HG03520 (cell line): ENCODE measurements at regions not wholly inside any gene's neighbourhood (a gene's known extent, or its start where the extent isn't known, plus 50 kb on each side); places are given as distances from the start of the nearest gene placed in this dataset.
A peak's percentile ranks its signal among the peaks of the same experiment; 100 is the strongest.
"Not testable (repeated sequence)": the region's sequence is repeated elsewhere in the genome, so short reads cannot be mapped to it uniquely, and the experiment has no call there.

Experiments
- ATAC-seq: cut with Tn5 transposase; IDR thresholded peaks from one replicate; pipeline ENCODE4 v1.9.1; 2021; ENCODE audit warnings: mild to moderate bottlenecking, moderate library complexity; ENCODE audit not compliant: unreplicated experiment

DNA sequence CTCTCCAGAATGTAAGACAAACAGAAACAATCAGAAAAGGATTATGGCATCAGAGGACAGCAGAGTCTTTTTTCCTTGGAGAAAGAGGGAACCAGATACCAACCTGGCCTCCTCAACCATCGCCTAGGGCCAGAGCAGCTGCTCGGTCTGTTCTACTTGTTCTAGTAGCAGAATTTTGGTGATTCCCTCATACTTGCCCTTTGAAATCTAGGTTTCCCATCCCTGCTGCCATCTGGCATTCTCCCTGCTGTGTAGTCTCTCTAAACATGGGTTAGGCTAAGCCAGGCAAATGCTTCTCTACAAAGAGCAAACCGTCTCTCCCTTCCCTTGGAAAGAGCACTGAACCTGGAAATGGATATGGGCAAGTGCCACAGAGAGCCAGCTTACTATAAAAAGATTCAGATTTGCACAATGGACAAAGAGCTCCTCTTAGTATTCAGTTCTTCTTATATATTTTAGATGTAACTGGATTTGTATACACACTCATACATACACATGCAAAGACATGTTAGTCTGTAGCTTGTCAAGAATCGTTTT, 208.6 kb upstream of the ST6GAL2 start:
- ATAC-seq = no peak

DNA sequence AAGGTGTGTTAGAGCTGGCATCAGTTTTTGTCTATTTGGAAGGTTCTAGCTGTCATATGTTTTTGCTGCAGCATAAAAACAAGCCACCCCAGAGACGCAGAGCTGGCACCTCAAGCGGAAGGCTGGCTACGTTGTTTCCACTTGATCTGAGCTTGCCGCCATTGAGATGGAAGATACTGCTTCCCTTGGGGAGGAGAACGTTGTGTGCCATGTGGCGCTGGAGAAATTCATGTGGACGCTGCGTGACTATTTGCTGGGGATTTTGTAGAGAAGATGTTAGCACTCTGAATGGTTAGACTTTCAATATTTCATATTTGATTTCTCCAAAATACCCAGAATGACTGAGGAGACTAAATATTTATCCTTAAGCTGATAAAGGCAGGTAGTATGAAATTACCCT, 216.2 kb upstream of the ST6GAL2 start:
- ATAC-seq = no peak

DNA sequence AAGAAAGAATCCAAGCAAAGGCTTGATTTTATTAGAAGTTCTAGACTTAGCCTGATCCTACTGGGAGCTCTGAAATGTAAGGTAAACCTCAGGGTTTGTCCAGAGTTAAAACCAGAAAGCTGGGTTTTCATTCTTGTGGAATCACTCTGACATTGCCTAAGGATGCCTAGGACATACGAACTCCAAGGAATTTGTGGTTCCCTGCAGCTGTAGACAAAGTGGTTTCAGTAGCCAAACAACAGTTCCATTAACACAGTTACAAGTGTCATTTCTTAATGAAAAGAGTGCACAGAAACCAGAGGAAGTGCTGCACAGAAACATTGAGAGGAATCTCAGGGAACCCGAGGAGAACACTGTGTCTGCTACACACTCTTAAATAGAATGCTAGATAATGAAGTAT, 221.4 kb upstream of the ST6GAL2 start:
- no peak for ATAC-seq

DNA sequence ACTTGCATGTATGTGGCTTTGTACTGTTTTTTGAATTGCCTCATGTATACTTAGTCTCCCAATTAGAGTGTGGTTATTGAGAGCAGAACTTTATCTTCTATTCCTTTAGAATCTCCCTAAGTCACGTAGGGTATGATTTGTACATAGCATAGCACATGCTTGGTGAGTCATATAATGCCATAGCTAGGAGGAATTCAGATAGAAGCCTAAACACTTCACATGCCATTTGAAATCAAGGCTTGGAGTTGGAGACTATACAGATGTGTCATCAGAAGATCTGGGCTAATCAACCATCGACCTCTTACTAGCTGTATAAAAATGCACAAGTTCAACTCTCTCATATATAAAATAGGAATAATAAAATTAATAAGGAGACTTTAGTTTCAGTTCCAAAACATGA, 222.6 kb upstream of the ST6GAL2 start:
- ATAC-seq = no peak

DNA sequence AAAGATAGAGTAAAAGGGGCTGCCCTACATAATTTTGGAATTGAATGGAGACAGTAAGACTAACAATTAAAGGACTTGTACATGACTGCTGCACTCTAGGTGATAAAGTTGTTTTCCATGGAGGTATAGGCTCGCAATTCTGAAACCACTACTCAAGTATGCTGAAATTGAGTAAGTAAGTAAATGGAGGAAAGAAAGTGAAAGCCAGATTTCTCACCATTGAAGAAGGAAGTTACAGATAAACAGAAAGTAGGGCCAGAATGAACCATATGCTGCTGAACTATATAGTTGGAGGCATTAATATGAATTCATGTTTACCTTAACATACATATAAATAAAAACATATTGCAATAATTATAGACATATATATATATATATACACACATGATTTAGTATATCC, 225.7 kb upstream of the ST6GAL2 start:
- ATAC-seq = no peak

DNA sequence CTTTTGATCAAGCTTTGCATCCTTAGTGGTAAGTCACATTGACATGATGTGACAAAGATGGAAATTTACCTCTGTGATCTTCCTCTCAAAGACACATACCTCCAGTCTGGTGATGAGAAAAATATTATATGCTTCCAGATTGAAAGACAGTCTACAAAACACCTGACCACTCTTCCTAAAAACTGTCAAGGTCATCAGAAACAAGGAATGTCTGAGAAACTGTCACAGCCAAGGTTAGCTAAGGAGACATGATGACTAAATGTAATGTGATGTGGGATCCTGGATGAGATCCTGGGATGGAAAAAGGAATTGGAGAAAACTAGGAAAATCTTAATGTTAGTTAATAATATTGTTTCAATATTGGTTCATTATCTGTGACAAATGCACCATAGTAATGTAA, 226.6 kb upstream of the ST6GAL2 start:
- ATAC-seq = no peak

DNA sequence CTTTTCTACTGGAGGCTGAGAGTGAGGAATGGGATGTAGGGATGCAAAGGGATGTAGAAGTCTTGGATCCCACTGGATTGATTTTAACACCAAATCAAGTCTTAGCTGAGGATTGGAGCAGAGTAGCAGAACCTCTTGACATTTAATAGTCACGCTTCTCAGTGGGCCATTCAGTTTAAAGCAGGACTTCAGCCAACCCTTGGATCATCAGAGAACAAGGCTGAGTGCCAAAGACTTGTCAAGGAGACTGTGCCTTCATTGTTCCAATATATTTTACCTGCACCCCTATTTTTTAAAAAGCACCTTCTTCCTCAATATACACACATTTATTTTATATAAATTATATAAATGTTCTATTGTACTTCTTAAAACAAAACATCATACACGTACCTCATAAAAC, 242.4 kb upstream of the ST6GAL2 start:
- ATAC-seq = no peak

DNA sequence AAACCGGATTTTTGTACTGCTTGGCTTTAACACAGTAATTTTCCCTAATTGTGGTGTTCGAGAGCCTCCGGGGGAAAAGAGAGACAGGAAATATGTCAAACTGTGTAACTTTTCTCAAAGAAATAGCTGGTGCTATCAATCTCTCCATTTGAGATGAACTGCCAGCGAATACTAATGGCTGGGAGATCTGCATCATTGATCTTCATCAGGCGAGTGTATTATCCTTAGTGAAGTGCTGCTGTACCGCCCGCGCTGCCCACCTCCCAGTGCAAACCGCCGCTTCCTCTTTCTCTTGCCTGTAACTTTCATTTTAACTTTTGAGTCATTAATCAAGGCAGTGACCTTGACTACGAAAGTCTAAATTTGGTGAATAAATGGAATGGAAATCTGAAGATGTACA, 246.1 kb upstream of the ST6GAL2 start:
- ATAC-seq = peak; percentile 93

DNA sequence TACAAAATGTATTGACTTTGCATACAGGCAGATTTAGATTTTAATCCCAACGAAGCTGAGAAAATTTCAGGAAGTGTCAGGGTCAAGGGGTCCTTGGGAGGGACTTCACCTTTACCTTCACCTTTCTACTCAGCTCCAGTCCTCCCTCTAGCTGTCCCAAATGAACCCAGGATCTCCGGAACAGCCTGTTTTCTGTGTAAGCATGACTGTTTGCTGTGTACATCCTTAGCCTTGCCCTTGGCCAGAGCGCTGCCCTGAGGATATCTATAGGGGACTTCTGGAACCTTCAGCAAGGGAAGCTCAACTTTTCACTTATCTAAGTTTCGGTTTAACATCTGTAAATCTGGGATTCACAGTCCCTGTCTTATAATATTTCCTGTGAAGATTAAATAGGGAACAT, 246.8 kb upstream of the ST6GAL2 start:
- no peak for ATAC-seq

DNA sequence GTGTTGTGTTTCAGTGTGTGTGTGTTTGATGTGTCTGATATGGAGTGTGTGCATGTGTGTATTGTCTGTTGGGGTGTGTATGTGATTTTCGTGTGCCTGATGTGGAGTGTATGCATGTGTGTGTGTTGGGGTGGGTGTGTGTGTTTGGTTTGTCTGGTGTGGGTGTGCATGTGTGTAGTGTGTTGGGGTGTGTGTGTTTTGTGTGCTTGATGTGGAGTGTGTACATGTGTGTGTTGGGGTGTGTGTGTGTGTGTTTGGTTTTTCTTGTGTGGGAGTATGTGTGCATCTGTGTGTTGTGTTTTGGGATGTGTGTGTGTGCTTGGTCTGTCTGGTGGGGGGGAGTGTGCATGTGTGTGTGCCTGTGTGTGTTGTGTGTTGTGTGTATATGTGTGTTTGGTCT, 247.4 kb upstream of the ST6GAL2 start:
- ATAC-seq = no peak

DNA sequence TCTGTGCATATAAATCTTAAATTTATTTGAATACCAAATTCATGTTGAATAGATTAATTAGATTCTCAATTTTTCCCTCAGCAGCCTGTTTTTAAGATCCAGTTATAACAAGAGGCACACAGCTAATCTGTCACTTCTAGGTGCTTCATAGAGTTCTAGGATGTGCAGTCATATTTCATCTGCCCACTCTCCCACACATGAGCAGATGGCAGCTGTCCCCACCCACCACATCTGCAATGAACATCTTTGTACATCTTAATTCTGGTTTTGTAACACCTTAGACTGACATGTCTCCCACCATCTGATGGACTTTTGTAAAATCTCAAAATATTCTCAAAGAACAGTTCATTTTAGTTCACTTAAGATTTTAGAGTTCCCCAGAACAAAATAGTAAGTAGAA, 250.8 kb upstream of the ST6GAL2 start:
- ATAC-seq = no peak

DNA sequence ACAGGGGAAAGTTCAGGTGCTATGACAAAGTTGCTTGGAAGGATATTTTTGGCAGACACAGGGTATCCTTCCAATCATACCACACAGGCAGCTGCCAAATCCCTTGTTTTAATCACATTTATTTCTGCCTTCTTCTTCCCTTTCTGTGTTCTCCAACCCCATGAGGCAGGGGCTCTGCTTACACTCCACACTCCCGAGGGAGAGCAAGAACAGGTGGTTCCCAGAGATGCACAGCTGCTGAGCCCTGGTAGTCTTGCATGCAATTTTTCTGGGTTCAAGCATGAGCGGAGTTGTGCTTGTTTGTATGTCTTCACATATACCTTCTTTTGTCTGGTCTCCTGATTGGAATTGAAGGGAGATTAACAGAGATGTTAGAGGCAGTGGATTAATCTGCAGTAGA, 251.7 kb upstream of the ST6GAL2 start:
- no peak for ATAC-seq

DNA sequence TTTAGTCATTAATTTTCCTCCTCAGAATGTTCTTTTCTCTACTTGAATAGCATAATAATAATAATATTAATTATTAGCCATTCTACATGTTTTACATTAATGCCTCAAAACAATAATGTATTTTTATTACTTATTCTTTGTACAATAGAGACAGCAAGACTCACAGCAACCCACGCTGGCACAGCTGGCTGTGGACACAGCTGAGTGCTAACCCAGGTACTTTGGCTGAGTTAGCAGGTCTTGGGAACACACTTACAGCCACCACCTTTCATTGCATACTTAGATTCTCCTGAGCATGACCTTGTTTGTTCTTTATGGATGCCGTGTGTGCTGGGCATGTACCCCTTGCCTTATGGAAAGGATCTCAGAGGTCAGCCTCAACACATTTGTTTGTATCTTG, 260.2 kb upstream of the ST6GAL2 start:
- ATAC-seq = no peak

DNA sequence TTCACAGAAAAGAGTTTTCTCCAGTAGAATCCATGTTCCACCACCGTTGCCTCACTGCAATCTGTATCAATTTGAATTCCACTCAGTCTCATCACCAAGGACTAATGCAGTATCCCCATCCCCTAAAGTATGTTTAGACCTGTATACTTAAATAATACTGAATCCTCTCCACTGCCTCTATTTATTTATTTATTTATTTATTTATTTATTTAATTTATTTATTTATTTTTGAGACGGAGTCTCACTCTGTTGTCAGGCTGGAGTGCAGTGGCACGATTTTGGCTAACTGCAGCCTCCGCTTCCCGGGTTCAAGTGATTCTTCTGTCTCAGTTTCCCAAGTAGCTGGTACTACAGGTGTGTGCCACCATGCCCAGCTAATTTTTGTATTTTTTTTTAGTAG, 260.7 kb upstream of the ST6GAL2 start:
- ATAC-seq = not testable (repeated sequence)

DNA sequence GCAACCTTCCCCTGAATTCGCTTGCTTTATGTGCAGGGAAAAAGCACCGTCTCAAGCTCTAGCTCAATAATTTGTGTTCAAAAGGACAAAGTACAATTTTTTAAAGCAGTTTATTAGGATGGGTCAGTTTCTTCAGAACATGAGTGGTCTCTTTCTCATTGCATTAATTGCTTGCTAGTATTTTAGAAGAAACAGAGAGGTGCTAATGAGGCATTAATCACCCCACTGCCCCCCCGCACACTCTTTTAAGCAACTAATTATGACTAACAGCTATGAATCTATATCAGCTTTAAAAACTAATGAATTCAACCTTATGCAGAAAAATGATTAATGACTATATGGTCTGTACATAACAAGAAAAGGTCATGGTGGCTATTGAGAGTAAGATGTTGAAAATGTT, 262.1 kb upstream of the ST6GAL2 start:
- ATAC-seq = no peak

DNA sequence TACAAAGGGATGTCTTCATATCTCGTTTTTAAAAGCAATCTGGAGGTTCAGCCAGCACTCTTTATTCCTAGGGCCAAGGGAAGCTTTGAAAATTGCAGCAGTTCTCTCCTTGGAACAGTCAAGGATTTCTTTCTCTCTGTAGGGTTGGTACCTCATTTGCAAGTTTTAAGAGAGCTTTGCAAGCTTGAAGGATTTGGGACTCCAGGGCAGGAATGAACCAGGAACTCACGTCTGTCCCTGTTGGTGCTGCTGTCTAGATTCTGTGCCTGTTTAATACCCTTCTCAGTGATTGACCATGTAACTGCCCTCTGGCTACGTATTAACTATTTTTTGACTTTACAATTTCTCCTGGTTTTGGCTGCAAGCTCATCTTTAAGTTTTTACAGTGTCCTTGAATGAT, 262.5 kb upstream of the ST6GAL2 start:
- ATAC-seq = no peak

DNA sequence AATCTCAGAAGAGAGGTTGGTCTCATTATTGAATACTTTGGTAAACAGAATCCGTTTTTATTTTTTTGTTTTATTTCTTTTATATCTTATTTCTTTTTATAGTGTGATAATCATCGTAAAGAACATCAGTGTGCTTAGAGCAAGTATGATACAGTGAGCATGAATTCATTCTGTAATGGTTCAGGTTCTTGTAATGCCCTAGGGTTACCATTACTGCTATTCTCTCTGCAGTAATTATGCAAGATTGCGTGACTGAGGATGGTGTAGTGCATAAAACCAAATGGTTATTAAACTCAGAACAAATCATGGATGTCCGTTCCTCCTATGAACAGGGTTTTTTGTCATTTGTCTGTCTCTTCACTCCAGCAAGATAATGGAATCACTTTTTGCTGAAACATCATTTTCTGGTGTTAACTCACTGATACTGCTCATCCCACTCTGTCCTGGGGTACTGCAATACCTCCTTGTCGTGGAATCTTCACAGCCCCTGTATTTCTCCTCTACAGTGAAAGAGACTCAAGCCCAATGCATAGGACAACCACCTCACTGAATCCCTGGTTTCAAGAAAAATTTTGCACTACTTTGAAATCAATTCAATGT, 274.8 kb upstream of the ST6GAL2 start:
- ATAC-seq = no peak

DNA sequence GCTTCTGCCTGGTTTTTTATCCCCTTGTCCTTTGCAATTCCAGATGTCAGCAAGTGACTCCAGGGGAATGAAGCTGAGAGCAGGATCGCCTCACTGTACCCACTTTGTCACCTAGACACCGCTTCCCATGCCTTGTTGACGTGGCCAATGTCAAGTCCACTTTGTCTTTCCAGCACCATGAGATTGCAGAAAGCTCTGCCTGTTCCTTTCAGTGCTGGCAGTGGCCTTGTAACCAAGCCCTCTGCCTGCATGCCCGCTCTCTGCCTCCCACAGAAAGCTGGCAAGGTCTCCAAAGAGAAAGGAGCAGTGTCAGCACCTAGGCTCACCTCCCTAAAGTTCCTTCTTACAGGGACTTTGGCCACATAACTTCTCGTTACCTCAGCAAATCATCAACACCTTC, 282.2 kb upstream of the ST6GAL2 start:
- no peak for ATAC-seq

DNA sequence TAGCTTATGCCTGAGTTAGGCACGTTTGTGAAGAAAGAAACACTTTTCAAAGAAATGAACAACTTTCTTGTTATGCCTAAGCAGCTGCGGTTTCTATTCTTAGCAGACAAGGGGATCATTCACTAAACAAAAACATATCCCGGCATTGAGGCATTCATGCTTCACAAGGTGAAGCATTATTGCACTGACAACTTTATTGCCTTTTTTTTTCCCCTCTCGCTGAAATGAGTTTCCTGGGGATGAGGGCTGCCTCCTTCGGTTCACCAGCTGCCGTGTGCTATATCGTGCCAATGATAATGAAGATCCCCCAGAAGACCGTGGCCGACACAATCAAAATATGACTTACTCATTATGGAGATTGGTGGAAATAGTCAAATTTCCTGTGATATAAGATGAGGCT, 288.2 kb upstream of the ST6GAL2 start:
- no peak for ATAC-seq

DNA sequence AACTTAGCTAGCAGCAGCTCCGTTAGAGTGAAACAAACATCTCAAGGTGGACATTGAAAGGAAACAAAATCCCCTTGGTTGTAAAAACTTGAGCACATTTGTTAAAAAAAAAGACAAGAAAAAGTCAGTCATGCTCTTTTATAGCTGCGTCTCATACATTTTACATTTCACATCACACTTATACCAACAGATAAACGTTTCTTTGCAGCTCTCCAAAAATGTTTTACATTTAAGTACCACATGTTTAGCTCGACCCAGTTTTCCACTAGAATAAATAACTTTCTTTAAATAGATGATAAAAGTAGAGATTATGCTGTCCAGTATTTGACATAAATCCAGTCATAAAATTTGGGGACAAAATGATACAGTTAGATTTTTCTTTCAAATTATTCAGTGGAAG, 297.0 kb upstream of the ST6GAL2 start:
- ATAC-seq = no peak

DNA sequence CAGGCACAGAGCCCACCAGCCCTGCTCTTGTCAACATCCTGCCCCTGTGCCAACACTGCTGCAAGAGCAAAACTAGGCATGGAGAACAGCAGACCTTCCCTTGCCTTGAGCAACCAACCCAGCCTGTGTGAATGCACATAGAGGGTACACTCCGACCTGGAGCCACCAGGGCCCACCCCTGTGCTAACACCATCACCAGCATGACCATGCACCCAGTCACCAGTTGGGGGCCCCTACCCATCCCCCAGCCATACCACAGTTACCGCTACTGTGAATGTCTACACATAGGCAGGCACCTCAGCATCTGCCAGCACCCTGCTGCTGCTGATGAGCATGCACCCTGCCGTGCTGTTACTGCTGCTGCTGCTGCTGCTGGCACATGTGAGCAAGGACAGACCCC, 301.9 kb upstream of the ST6GAL2 start:
- no peak for ATAC-seq

DNA sequence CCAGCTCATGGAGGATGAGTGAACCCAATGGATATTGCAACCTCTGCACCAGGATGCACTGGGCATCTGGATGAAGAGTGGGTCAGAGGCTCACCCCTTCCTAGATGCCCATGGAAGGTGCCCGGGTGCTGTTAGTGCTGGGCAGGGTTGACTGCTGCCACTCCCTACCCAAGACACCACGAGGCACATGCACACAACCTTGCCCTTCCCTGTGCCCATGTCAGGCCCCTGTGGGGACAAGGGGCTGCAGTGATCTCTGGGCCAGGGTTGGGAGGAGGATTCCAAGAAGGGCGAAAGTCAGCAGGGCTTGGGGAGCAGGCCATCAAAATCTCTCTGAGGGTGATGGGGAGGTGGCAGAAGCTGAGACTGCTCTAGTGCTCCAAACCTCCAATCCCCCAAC, 309.7 kb upstream of the ST6GAL2 start:
- ATAC-seq = no peak

DNA sequence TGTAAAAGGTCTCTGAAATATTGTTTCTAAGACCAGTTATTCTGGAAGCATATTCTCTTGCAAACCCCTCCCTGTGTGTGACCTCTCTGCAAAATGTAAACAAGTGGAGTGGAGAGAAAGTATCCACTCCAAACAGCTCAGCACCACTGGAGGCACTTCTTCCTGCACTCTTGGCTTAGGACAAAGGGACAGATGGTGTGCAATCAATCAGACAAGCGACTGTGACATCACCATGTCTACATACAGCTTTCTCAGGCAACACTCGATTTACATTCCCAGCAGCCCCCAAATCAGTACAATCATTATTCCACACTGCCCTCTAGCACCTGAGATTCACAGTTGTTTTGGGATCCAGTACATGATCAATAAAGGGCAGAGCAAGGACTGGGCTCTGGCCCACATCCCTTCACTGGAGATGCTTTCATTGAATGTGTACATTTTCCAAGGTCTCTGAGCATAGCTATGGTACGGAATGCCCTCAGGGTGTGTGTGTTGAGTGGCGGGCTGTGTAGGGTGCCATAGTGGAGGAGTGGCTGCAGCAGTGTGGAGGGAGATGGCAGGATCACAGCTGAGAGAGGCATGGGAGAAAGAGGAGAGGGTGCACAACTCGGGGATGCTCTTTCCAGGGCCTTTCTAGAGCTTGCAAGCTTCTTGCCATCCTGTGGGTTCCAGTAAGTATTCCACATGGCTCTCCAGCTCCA, 311.8 kb upstream of the ST6GAL2 start:
- no peak for ATAC-seq
